ENCODE measurements at regions not wholly inside any gene's neighbourhood (a gene's known extent, or its start where the extent isn't known, plus 50 kb on each side); places are given as distances from the start of the nearest gene placed in this dataset.

DNA sequence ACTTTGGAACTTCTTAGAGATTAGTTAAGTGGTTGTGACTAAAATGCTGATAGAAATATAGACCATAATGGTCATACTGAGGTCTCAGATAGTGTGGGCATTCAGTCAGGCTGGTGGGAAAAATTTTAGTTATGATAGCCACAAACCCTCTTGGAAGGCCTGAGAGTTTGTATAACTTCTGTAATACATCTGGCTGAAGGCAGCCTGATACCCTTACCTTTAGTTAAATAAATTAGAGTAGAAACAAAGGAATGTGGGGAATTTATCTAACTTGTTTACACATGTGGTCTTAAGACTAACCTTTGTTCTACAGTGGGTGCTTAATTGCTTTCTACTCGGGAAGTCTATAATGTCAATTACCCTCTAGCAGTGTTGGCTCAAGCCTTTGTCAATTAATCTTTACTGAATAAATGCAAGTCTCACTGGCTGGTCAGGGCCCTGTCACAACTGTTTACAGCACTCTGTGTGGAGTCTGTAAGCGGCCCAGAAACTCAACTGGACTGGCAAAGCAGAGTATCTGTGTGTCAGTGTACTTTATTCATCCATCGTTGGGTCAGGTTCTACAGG, 184.0 kb downstream of the FBXO4 start:
- TF ChIP-seq, protein P1, sequence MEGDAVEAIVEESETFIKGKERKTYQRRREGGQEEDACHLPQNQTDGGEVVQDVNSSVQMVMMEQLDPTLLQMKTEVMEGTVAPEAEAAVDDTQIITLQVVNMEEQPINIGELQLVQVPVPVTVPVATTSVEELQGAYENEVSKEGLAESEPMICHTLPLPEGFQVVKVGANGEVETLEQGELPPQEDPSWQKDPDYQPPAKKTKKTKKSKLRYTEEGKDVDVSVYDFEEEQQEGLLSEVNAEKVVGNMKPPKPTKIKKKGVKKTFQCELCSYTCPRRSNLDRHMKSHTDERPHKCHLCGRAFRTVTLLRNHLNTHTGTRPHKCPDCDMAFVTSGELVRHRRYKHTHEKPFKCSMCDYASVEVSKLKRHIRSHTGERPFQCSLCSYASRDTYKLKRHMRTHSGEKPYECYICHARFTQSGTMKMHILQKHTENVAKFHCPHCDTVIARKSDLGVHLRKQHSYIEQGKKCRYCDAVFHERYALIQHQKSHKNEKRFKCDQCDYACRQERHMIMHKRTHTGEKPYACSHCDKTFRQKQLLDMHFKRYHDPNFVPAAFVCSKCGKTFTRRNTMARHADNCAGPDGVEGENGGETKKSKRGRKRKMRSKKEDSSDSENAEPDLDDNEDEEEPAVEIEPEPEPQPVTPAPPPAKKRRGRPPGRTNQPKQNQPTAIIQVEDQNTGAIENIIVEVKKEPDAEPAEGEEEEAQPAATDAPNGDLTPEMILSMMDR (conservative IDR thresholded peaks at IDR 0.05; ENCODE audit: low read length), result no peak
- TF ChIP-seq EZH2phosphoT487 (IDR thresholded peaks at IDR 0.05; ENCODE audit: borderline replicate concordance), result no peak
